ENCODE measurements at regions not wholly inside any gene's neighbourhood (a gene's known extent, or its start where the extent isn't known, plus 50 kb on each side); places are given as distances from the start of the nearest gene placed in this dataset.
"Not testable (repeated sequence)": the region's sequence is repeated elsewhere in the genome, so short reads cannot be mapped to it uniquely, and the experiment has no call there.

DNA sequence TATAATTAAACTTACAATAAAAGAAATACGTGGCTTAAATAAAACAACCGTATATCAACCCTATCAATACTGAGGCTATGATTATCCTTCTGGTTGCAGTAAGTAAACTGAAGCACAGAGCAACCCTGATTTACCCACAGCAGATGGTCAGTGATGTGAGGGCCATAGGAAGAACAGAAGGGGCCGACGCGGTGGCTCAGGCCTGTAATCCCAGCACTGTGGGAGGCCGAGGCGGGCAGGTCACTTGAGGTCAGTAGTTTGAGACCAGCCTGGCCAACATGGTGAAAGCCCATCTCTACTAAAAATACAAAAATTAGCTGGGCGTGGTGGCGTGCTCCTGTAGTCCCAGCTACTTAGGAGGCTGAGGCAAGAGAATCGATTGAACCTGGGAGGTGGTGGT lies 94.2 kb upstream of the SLC25A33 start:
- ATAC-seq (replicated peaks in 6 of 8); H3K4me3 ChIP-seq; H3K27ac ChIP-seq; in situ Hi-C loops (cut with MboI; ENCODE audit: low pct_unique_long_range_greater_than_20kb in 2 of 9, low sequenced_read_pairs in 9 of 9, unreplicated experiment in 9 of 9): not testable (repeated sequence)
- peaks cover 31 to 36% of the 10 kb centered on the region in 2 donors for H3K4me1 ChIP-seq (replicated peaks in 1 of 2)
- 53 to 98% (median 90%) methylated on average over 2 to 10 of the region's 10 CpGs for WGBS, 10 experiments

GRCh38 chr1:9447215-9447960 lies 91.9 kb upstream of the SLC25A33 start:
- in situ Hi-C loops (cut with MboI; ENCODE audit: low pct_unique_long_range_greater_than_20kb in 2 of 9, low sequenced_read_pairs in 9 of 9, unreplicated experiment in 9 of 9), result no loop called here

DNA sequence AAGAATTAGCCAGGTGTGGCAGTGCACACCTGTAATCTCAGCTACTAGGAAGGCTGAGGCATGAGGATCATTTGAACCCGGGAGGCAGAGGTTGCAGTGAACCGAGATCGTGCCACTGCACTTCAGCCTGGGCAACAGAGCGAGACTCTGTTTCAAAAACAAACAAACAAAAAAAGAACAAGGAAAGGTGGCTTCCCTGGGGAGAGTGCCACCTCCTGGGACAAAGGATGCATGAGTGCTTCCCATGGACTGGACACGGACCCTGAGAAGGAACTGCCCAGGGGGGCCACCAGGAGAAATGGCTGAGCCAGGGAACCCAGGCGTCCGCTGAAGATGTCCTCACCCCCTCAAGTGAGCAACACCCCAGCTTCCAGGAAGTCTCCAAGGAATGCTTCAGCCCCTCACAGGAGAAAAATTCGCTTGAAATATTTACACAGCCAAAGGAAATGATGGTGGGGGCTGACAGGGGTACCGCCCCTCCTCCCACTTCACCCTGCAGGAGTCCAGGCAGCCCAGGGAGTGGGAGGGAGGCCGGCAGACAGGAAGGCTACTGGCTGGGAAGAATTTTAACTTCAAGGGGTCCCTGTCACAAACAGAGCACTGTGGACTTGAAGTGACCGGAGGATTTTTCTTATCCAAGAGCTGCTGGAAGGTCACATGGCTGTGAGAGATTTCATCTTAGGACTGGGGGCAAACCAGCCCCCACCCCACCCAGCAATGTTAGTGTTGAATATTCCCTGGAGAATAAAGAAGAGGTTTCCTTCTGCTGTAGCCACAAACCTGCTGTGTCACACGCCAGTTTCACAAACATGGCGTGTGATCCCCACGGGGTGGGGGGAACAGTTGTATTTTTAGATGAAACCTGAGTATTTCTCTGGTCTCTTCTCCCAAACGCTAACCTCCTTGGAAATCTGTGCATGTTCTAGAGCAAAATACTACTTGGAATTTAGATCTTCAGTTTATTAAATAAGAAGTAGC lies 90.8 kb upstream of the SLC25A33 start:
- peak in 4 of 8 experiments; percentile 8 to 53 (median 32) for ATAC-seq (replicated peaks in 6 of 8)
- 16 to 79% (median 61%) methylated on average over 1 to 14 of the region's 15 CpGs; no CpG with 5 or more reads in 2 of the 10 experiments for WGBS, 10 experiments
- no peak overlapping the region for H3K4me3 ChIP-seq
- in situ Hi-C loops (cut with MboI; ENCODE audit: low pct_unique_long_range_greater_than_20kb in 2 of 9, low sequenced_read_pairs in 9 of 9, unreplicated experiment in 9 of 9), result no loop called here
- H3K27ac ChIP-seq, result no peak overlapping the region
- peaks cover 36 to 37% of the 10 kb centered on the region in 2 donors for H3K4me1 ChIP-seq (replicated peaks in 1 of 2)

More at GRCh38 chr1:9447215-9447960, 91.9 kb upstream of the SLC25A33 start:
- no peak overlapping the region for H3K27ac ChIP-seq
- 66 to 100% (median 88%) methylated on average over 1 to 17 of the region's 18 CpGs for WGBS, 10 experiments
- no peak overlapping the region for H3K4me3 ChIP-seq
- ATAC-seq (replicated peaks in 6 of 8), result no peak
- peaks cover 25 to 31% of the 10 kb centered on the region in 2 donors for H3K4me1 ChIP-seq (replicated peaks in 1 of 2)

DNA sequence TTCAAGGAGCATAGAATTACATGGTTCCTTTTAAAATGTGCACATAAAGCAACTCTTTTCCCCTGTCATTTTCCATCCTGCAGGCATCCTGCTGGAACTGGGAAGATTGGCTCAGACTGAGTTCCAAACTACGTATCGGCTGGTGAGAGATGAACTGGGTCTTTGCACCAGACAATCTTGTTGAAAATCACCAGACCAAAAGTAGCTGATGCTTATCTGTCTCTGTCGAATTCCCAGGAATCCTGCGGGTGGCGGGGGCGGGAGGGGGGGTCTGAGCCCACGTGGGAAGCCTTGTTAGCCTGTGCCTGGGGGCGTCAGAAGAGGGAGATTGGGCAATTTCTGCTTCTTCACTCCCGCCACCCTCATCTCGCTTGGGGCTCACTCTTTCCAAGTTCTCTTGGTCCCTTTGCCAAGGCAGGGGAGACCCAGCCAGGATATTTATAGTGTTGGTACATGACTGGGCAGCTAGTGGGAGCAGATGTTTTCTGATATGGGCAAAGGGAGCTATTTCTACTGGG lies 90.1 kb upstream of the SLC25A33 start:
- Histone ChIP-seq H3K27ac (no peak overlapping the region), H3K4me3 (no peak overlapping the region), H3K4me1 (replicated peaks in 1 of 2) (peaks cover 37 to 38% of the 10 kb centered on the region in 2 donors)
- no peak for ATAC-seq (replicated peaks in 6 of 8)
- WGBS, 10 experiments, result 17 to 89% (median 38%) methylated on average over 2 to 6 of the region's 10 CpGs; no CpG with 5 or more reads in 3 of the 10 experiments
- in situ Hi-C loops (cut with MboI; ENCODE audit: low pct_unique_long_range_greater_than_20kb in 2 of 9, low sequenced_read_pairs in 9 of 9, unreplicated experiment in 9 of 9), result no loop called here

GRCh38 chr1:9449976-9450696 lies 89.1 kb upstream of the SLC25A33 start:
- H3K4me1 ChIP-seq (replicated peaks in 1 of 2), result peaks cover 36 to 42% of the 10 kb centered on the region in 2 donors
- no peak overlapping the region for H3K4me3 ChIP-seq
- no peak overlapping the region for H3K27ac ChIP-seq
- in situ Hi-C loops (cut with MboI; ENCODE audit: low pct_unique_long_range_greater_than_20kb in 2 of 9, low sequenced_read_pairs in 9 of 9, unreplicated experiment in 9 of 9), result no loop called here
- ATAC-seq (replicated peaks in 6 of 8), result no peak
- WGBS, 10 experiments, result 70 to 96% (median 87%) methylated on average over 2 to 8 of the region's 12 CpGs; no CpG with 5 or more reads in 3 of the 10 experiments

GRCh38 chr1:9451081-9451480 lies 88.2 kb upstream of the SLC25A33 start:
- in situ Hi-C loops (cut with MboI; ENCODE audit: low pct_unique_long_range_greater_than_20kb in 2 of 9, low sequenced_read_pairs in 9 of 9, unreplicated experiment in 9 of 9), result no loop called here
- Histone ChIP-seq H3K4me1 (replicated peaks in 1 of 2) (peaks cover 42 to 44% of the 10 kb centered on the region in 2 donors), H3K27ac (no peak overlapping the region), H3K4me3 (no peak overlapping the region)
- no peak for ATAC-seq (replicated peaks in 6 of 8)
- WGBS, 10 experiments, result 67 to 85% (median 80%) methylated on average over 1 to 8 of the region's 8 CpGs; no CpG with 5 or more reads in 1 of the 10 experiments

- 63 to 100% (median 79%) methylated on average over 1 to 6 of the region's 6 CpGs for WGBS, 10 experiments
- no peak overlapping the region for H3K27ac ChIP-seq
- in situ Hi-C loops (cut with MboI; ENCODE audit: low pct_unique_long_range_greater_than_20kb in 2 of 9, low sequenced_read_pairs in 9 of 9, unreplicated experiment in 9 of 9), result no loop called here
- H3K4me1 ChIP-seq (replicated peaks in 1 of 2), result peaks cover 42 to 44% of the 10 kb centered on the region in 2 donors
- no peak overlapping the region for H3K4me3 ChIP-seq
- no peak for ATAC-seq (replicated peaks in 6 of 8)
Observed at GRCh38 chr1:9452516-9453140, 86.6 kb upstream of the SLC25A33 start.

DNA sequence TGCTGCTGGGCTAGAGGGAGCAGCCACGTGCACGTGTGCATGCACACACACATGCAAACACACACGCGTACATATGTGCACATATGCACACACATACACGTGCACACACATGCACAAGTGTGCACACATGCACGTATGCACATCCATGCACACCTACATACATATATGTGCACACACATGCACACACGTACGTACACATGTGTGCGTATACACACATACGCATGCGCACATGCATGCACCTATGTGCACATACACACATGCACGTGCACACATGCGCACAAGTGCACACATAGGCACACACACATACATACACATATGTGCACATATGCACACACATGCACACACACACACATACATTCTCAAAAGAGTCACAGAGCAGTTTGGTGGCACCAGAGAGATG lies 85.9 kb upstream of the SLC25A33 start:
- H3K4me3 ChIP-seq, result no peak overlapping the region
- peak in 1 of 8 experiments; percentile 1 for ATAC-seq (replicated peaks in 6 of 8)
- H3K4me1 ChIP-seq (replicated peaks in 1 of 2), result peaks cover 41 to 42% of the 10 kb centered on the region in 2 donors
- 28 to 98% (median 82%) methylated on average over 2 to 13 of the region's 13 CpGs; no CpG with 5 or more reads in 1 of the 10 experiments for WGBS, 10 experiments
- H3K27ac ChIP-seq, result peak overlapping the region in 1 of 2 donors; percentile 30
- in situ Hi-C loops (cut with MboI; ENCODE audit: low pct_unique_long_range_greater_than_20kb in 2 of 9, low sequenced_read_pairs in 9 of 9, unreplicated experiment in 9 of 9), result no loop called here

- peaks cover 36 to 37% of the 10 kb centered on the region in 2 donors for H3K4me1 ChIP-seq (replicated peaks in 1 of 2)
- peak overlapping the region in 1 of 2 donors; percentile 30 for H3K27ac ChIP-seq
- in situ Hi-C loops (cut with MboI; ENCODE audit: low pct_unique_long_range_greater_than_20kb in 2 of 9, low sequenced_read_pairs in 9 of 9, unreplicated experiment in 9 of 9), result no loop called here
- peak in 5 of 8 experiments; percentile 32 to 76 (median 73) for ATAC-seq (replicated peaks in 6 of 8)
- H3K4me3 ChIP-seq, result no peak overlapping the region
- WGBS, 10 experiments, result 15 to 100% (median 75%) methylated on average over 2 to 7 of the region's 13 CpGs; no CpG with 5 or more reads in 3 of the 10 experiments
Observed at GRCh38 chr1:9453779-9454418, 85.4 kb upstream of the SLC25A33 start.

DNA sequence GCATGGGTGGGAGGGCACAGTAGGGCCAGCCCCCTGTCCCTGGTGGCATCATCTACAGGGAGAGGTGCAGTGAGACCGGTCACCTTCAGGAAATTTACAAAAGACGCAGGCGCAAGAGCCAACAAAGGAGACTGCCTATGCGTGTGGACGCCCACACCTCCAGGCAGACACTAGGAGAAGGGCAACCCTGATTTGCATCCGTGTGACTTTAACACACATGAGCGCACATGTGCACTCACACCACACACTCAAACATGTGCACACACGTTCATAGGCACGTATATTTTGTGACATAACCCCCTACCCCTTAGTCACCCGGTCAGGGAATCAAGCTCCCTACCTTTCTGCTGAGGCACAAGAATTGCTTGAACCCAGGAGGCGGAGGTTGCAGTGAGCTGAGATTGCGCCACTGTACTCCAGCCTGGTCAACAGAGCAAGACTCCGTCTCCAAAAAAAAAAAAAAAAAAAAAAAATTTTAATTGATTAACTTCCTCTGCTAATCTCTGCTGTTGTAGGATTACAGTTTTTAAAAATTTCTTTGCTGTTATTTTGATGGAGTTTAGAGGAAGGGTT lies 84.7 kb upstream of the SLC25A33 start:
- in situ Hi-C loops (cut with MboI; ENCODE audit: low pct_unique_long_range_greater_than_20kb in 2 of 9, low sequenced_read_pairs in 9 of 9, unreplicated experiment in 9 of 9), result no loop called here
- Histone ChIP-seq H3K4me1 (replicated peaks in 1 of 2) (peaks cover 29 to 36% of the 10 kb centered on the region in 2 donors), H3K27ac (peak overlapping the region in 1 of 2 donors; percentile 18), H3K4me3 (no peak overlapping the region)
- 61 to 100% (median 82%) methylated on average over 2 to 6 of the region's 13 CpGs; no CpG with 5 or more reads in 4 of the 10 experiments for WGBS, 10 experiments
- ATAC-seq (replicated peaks in 6 of 8), result peak in 2 of 8 experiments; percentile 1 to 9

DNA sequence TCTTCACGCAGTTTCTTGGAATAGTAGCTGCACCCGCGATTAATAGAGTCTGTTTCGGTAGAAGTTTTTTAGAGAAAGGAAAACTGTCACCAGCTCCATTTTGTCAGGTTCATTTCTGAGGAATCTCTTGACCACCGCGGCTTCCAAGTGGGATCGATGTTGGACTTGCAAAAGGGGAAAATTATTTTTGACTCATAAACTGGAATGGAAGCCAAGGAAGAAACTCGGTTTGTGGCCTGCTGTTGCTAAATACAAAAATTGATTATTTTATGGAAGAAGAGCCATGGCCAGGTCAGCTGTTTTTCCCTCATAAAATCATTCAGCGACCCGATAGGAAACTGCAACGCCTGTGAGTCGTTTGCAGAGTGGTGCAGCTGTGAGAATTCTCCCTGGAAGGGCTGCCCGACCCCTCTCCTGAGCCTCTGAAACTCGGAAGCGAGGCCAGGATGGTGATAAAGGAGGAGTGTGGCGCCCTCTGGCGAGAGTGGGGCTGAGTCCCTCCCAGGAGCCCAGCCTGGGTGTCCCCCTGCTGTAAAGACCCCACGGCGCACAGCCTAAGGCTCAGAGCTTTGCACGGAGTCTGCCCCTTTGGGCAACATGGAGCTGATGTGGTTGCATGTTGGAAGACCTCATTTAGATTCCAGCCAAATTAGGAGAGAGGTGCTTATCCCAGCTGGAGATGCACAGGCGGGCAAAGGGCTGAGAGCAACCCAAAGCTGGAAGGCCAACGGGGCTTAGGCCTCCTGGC lies 83.6 kb upstream of the SLC25A33 start:
- WGBS, 10 experiments, result 33 to 96% (median 58%) methylated on average over 5 to 21 of the region's 22 CpGs; no CpG with 5 or more reads in 1 of the 10 experiments
- in situ Hi-C loops (cut with MboI; ENCODE audit: low pct_unique_long_range_greater_than_20kb in 2 of 9, low sequenced_read_pairs in 9 of 9, unreplicated experiment in 9 of 9), result no loop called here
- H3K27ac ChIP-seq, result no peak overlapping the region
- H3K4me3 ChIP-seq, result no peak overlapping the region
- peaks cover 23 to 36% of the 10 kb centered on the region in 2 donors for H3K4me1 ChIP-seq (replicated peaks in 1 of 2)
- ATAC-seq (replicated peaks in 6 of 8), result peak; percentile 58 to 92 (median 72)
